HG02678 (cell line): ENCODE measurements at regions not wholly inside any gene's neighbourhood (a gene's known extent, or its start where the extent isn't known, plus 50 kb on each side); places are given as distances from the start of the nearest gene placed in this dataset.

Experiments
- ATAC-seq: cut with Tn5 transposase; IDR thresholded peaks from one replicate; pipeline ENCODE4 v1.9.1; 2021; ENCODE audit warnings: mild to moderate bottlenecking, moderate library complexity; ENCODE audit not compliant: unreplicated experiment

DNA sequence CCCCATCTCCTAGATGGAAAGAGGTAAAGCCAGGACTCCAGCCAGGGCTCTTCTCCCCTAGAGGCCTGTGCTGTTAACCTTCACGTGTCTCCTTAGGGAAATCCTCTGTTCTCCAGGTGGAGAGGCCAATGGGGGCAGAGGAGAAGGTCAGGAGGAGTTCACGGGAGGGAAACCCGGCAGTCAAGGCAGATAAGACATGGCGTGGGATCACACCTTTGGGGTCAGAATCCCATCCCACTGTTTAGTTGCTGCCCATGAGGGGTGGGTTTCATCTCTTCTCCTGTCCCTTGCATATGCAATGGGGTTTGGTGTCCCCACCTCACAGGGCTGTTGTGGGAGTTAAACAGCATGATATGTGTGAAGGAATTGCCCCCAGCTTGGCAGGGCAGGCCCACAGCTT is 469.7 kb downstream of the TBC1D22A start:
- no peak for ATAC-seq

DNA sequence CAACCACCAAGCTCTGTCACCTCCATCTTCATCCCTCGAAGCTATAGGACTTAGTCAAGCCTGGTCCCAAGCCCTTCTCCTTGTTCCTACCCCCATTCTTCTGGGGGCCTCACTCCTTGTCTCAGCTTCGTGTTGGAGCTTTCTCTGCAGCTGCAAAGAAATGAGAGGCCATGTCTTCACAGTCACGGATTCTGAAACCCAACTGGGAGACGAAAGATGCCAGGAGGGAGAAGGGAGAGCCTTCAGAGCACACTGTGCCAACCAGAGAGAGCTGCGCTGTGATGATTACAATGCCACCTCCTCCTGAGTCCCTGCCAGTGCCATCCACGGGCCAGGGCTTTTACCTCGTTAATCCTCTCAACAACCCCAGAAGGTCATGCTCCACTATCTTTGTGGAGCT is 469.3 kb downstream of the TBC1D22A start:
- no peak for ATAC-seq

DNA sequence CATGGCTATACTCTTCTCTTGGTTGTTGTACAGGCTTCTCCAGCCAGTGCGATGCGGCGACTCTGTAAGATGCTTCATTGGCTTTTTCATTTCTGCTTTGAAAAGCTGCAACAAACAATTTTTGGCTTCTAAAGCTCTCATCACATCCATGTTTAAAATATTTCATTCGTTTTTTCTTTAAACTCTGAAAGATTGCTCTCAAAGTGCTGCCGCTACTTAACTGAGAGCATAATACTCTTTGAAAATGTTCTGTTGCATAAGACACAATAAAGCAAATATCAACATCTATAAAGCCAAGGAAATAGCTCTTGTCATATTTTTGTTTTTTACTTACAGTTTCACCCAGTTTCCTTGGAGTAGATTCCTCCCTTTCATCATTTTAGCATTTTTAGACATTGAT is 468.3 kb downstream of the TBC1D22A start:
- ATAC-seq = no peak

DNA sequence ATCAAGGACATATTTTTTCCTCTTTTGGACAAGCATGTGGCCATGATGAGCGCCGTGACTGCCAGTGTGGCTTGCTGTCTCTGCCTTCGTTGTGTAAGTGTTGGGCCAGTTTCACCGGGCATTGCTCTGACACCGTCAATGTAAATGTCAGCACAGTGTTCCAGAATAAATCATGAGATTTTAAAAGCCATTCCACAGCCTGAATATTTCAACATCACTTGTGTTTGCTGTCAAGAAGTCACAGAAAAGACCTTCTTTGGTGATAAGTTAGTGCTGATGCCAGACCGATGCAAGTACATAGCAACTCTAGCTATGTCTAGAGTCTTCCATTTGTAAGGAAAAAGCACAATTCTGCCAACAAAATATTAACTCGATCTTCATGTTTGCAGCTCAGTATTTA is 467.8 kb downstream of the TBC1D22A start:
- ATAC-seq = no peak

DNA sequence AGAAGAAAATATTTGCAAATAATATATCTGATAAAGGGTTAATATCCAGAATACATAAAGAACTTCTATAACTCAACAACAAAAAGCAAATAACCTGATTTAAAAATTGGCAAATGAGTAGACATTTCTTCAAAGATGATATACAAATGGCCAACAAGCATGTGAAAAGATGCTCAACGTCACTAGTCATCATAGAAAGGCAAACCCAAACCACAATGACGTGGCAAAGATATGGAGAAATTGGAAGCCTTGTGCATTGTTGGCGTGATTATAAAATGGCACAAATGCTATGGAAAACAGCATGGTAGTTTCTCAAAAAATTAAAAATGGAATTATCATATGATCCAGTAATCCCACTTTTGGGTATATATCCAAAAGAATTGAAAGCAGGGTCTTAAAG is 466.3 kb downstream of the TBC1D22A start:
- no peak for ATAC-seq

DNA sequence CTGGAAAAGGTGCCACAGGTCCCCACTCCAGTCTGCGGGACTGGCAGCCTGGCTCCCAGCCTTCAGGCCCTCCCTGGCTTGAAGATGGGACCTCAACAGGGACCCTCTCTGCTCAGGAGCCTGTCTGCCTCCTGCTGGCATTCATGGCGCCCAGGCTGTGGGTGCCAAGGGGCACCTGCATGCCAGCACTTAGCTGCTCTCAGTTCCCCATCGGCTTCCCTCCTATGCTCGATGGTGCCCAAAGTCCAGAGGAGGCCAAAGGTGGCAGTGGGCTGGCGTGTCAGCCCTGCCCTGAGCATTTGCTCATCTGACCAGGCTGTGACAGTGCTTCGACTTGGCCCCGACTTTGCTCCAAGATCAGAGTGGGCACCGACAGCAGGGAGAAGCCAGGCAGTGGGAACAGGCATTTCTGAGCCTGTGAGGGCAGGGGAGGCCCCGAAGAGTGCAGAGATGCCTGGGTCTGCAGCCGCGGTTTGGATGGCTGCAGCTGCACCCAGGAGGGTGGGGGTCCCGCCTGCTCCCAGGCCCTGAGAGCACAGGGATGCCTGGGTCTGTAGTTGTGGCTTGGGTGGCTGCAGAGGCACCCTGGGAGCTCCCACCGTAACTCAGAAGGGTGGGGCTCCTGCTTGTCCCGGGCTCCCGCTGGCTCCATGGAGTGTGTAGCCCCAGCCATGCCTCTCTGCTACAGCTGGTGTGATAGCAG is 463.6 kb downstream of the TBC1D22A start:
- no peak for ATAC-seq

DNA sequence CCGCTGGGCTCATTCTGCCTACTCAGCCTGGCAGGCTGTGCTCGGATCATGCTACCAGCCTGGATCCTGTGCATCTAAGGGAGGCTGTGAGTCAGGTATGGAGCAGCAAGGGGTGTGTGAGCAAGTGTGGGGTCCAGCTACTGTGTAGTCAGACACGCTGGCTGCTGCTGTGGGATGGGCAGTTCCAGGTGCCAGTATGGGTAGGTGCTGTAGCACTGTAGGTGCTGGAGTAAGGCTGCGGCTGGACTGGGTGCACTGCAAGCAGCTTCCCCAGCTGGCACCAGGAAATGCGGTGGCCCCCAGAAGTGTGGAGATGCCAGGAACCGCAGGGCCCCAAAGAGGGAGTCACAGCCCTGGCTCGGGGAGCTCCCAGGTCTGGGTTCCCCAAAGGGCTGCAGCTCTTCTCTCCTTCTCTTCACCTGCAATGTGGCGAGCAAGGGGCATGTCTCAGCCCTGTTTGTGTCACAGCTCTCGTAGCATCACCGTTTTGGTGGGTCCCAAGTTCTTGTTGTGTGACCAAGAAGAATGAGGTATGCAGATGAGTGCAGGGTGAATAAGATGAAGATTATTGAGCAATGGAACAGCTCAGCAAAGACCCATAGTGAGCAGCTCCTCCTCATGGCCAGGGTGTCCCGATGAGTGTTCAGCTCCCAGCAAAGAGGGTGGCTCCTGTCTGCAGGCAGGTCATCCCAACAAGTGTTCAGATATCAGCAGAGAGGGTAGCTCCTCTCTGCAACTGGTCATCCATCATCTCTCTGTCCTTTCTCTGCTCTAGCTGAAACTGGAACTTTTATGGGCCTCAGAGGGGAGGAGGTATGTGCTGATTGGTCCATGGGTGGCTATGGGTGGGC is 462.9 kb downstream of the TBC1D22A start:
- ATAC-seq = no peak
